Epidermal melanocyte (primary cell): ENCODE measurements at regions not wholly inside any gene's neighbourhood (a gene's known extent, or its start where the extent isn't known, plus 50 kb on each side); places are given as distances from the start of the nearest gene placed in this dataset.

Experiments
- DNase-seq: peaks from one replicate; pipeline ENCODE4 v3.0.0; 2011; ENCODE audit warnings: low spot score; ENCODE audit not compliant: insufficient read length

DNA sequence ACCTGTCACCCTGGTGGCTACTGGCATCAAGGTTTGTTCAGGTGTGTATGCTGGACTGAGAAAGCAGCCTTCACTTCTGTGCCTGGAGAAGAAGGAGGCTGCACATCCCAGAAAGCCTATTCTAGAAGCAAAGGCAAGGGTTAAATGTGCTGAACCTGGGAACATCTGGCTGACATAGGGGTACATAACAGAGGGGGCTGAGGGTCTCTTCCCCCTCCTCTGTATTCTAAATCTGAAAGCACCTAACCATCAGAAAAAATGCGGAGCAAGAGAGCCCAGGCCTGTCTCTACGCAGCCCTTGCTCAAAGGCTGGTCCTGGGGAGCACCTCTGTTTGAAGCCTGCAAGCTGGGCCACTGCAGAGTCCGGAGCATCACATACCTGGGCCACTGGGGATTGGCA, 53.2 kb upstream of the FSTL4 start:
- DNase-seq = no peak

DNA sequence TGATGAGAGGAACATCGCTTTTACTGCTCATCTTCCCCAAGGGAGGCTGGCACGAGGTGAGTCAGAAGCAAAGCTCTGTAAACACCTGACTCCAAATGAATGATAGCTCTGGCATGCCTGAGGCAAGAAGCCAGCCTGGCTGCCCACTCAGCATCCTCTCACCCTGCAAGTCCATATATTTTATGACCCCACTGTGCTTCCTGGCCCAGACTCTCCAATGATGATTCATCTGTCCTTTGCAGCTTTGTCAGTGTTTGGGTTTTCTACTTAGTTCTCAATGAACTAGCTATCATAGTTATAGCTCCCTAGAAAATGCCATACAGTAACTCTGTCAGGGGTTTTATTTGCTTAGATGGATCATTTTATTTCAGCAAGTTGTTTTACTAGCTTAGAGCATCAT, 52.1 kb upstream of the FSTL4 start:
- no peak for DNase-seq

DNA sequence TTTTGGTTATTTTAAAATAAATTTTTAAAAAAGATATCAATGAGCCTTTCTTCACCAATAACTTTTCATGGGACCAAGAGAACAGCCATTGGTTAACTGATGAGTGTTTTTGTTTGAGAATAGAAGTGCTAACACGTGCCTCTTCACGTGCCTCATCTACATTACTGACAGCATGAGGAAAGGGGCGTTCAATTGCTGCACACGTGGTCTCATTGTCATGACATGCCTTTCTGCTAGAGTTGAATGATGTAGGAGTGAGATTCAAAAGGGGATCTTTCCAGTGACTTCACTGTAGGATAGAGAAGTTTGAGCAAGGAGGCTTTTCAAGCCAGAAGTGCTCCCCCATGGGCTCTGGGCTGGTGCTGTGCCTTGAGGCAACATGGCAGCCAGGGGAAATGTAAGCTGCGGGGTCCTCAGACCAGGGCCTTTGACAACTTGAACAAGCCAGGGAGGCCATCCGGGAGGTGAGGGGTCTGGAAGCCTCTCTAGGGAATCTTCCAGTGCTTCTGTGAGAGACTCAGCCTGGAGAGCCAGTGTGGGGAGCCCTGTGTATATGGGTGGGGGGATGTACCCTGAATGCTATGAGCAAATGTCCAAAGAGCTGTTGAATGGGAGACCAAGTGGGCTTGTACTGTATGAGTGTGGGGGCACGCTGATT, 51.2 kb upstream of the FSTL4 start:
- no peak for DNase-seq

DNA sequence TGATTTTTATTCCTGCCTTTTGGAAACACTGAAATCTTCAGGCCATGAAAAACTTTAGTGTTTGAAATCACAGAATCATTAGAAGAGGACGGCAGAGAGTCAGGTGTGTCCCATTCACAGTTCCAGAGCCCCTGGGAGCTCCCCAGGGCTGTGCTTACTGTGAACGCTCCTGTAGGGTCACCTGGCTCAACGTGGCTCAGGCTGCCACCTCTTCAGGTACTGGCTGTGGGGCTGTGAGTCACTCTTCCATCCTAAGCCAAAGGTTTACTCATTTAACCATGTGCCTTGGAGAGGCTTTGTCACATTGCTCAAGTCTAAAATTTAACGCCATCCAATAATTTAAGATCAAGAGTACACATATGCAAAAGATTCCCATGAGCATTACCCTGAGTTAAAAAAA, 50.2 kb upstream of the FSTL4 start:
- DNase-seq = no peak
